ENCODE measurements at regions not wholly inside any gene's neighbourhood (a gene's known extent, or its start where the extent isn't known, plus 50 kb on each side); places are given as distances from the start of the nearest gene placed in this dataset.

- H3K4me3 ChIP-seq (ENCODE audit: low read depth, low read length): no peak overlapping the region
- no peak for TF ChIP-seq CTCF (IDR thresholded peaks at IDR 0.05; ENCODE audit: low read depth, low read length)
- TF ChIP-seq POLR2A (IDR thresholded peaks at IDR 0.05; ENCODE audit: extremely low read depth, insufficient read length): no peak
- TF ChIP-seq MAX (IDR thresholded peaks at IDR 0.05; ENCODE audit: low read depth, low read length): no peak
- no peak for TF ChIP-seq MYC (IDR thresholded peaks at IDR 0.05; ENCODE audit: low read depth, low read length)
- no peak for DNase-seq (ENCODE audit: low read depth)
Observed at GRCh38 chr1:177629526-177629925, 340.3 kb downstream of the SEC16B start.

GRCh38 chr1:177627148-177627910 lies 342.5 kb downstream of the SEC16B start:
- no peak overlapping the region for H3K4me3 ChIP-seq (ENCODE audit: low read depth, low read length)
- TF ChIP-seq POLR2A (IDR thresholded peaks at IDR 0.05; ENCODE audit: extremely low read depth, insufficient read length) (no peak), MYC (IDR thresholded peaks at IDR 0.05; ENCODE audit: low read depth, low read length) (no peak), CTCF (IDR thresholded peaks at IDR 0.05; ENCODE audit: low read depth, low read length) (no peak), MAX (IDR thresholded peaks at IDR 0.05; ENCODE audit: low read depth, low read length) (no peak)
- DNase-seq (ENCODE audit: low read depth): no peak

- TF ChIP-seq MAX (IDR thresholded peaks at IDR 0.05; ENCODE audit: low read depth, low read length) (no peak), MYC (IDR thresholded peaks at IDR 0.05; ENCODE audit: low read depth, low read length) (no peak), CTCF (IDR thresholded peaks at IDR 0.05; ENCODE audit: low read depth, low read length) (no peak), POLR2A (IDR thresholded peaks at IDR 0.05; ENCODE audit: extremely low read depth, insufficient read length) (no peak)
- no peak for DNase-seq (ENCODE audit: low read depth)
- no peak overlapping the region for H3K4me3 ChIP-seq (ENCODE audit: low read depth, low read length)
Observed at GRCh38 chr1:177620636-177621190, 349.1 kb downstream of the SEC16B start.

- no peak for DNase-seq (ENCODE audit: low read depth)
- TF ChIP-seq MYC (IDR thresholded peaks at IDR 0.05; ENCODE audit: low read depth, low read length) (no peak), MAX (IDR thresholded peaks at IDR 0.05; ENCODE audit: low read depth, low read length) (no peak), POLR2A (IDR thresholded peaks at IDR 0.05; ENCODE audit: extremely low read depth, insufficient read length) (no peak), CTCF (IDR thresholded peaks at IDR 0.05; ENCODE audit: low read depth, low read length) (no peak)
- no peak overlapping the region for H3K4me3 ChIP-seq (ENCODE audit: low read depth, low read length)
Observed at GRCh38 chr1:177615251-177615650, 354.6 kb downstream of the SEC16B start.

- no peak overlapping the region for H3K4me3 ChIP-seq (ENCODE audit: low read depth, low read length)
- TF ChIP-seq CTCF (IDR thresholded peaks at IDR 0.05; ENCODE audit: low read depth, low read length): no peak
- no peak for DNase-seq (ENCODE audit: low read depth)
Observed at GRCh38 chr1:177611402-177611801, 358.5 kb downstream of the SEC16B start.
